ENCODE measurements at regions not wholly inside any gene's neighbourhood (a gene's known extent, or its start where the extent isn't known, plus 50 kb on each side); places are given as distances from the start of the nearest gene placed in this dataset.

DNA sequence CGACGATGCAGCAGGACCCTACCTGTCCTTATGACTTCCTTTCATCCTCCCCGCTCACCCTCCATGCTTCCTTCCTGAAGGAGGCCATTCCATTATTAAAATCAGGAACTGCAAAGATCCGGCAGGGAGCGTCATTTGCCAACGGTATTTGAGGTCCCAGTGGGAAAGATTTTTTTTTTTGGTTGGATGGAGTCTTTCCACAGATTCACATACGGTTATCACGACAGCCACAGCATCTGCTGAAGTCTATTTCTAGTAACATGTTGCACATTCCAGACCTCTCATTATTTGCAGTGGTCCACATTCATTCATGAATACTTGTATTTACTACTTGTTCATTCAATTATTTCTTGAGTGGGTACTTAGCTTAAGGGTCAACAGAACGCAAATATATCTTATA lies 94.7 kb upstream of the LYZL2 start:
- no peak for DNase-seq (ENCODE audit: low spot score)
- Histone ChIP-seq H3K27me3 (no peaks in the 10 kb centered on the region), H3K27ac (no peak overlapping the region), H3K4me3 (no peak overlapping the region), H3K36me3 (no peaks in the 10 kb centered on the region), H3K4me1 (no peaks in the 10 kb centered on the region), H3K9me3 (no peaks in the 10 kb centered on the region)
- no peak for TF ChIP-seq CTCF (IDR thresholded peaks at IDR 0.05)

DNA sequence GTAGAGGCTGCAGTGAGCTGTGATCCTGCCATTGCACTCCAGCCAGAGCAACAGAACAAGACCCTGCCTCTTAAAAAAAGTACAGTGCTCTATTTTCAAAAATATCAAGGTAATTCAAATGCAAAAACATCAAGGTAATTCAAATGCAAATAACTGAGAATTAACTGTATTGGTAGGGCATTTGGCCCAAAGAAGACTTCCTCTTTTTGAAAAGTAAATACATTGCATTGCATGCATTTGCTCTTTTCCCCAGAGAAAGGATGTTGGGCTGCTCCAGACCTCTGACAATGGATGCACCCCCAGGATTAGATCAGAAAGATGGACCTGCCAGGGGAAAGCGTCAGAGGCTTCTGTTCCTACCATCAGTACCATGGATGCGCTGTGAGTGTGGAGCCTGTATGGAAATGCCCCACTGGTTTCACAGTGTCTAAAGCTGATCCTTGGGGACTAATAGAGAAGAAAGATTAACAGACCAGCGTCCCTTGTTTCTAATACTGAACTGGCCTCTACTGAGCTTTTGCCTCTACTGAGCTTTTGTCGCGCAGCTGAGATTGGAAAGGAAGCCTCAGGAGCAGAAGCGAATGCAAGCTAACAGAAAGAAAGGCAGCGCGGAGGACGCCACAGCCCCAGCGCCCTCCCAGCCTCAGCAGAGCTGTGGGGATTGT lies 93.5 kb upstream of the LYZL2 start:
- H3K9me3 ChIP-seq = no peaks in the 10 kb centered on the region
- no peak for TF ChIP-seq CTCF (IDR thresholded peaks at IDR 0.05)

GRCh38 chr10:30719832-30720231 lies 90.3 kb upstream of the LYZL2 start:
- Histone ChIP-seq H3K4me1 (no peaks in the 10 kb centered on the region), H3K4me3 (no peak overlapping the region), H3K36me3 (no peaks in the 10 kb centered on the region), H3K27ac (no peak overlapping the region), H3K27me3 (no peaks in the 10 kb centered on the region), H3K9me3 (no peaks in the 10 kb centered on the region)
- TF ChIP-seq CTCF (IDR thresholded peaks at IDR 0.05) = no peak
- DNase-seq (ENCODE audit: low spot score) = no peak

More for the DNA sequence above, 93.5 kb upstream of the LYZL2 start:
- no peak overlapping the region for H3K4me3 ChIP-seq
- no peaks in the 10 kb centered on the region for H3K4me1 ChIP-seq
- H3K36me3 ChIP-seq = no peaks in the 10 kb centered on the region
- H3K27me3 ChIP-seq = no peaks in the 10 kb centered on the region
- DNase-seq (ENCODE audit: low spot score) = no peak
- no peak overlapping the region for H3K27ac ChIP-seq

GRCh38 chr10:30709700-30710358 lies 80.3 kb upstream of the LYZL2 start:
- no peak for DNase-seq (ENCODE audit: low spot score)
- H3K27me3 ChIP-seq = no peaks in the 10 kb centered on the region
- no peak overlapping the region for H3K27ac ChIP-seq
- no peak for TF ChIP-seq CTCF (IDR thresholded peaks at IDR 0.05)
- H3K36me3 ChIP-seq = no peaks in the 10 kb centered on the region
- no peak overlapping the region for H3K4me3 ChIP-seq
- H3K4me1 ChIP-seq = no peaks in the 10 kb centered on the region
- peaks cover 0 to 6% of the 10 kb centered on the region in 2 donors for H3K9me3 ChIP-seq

DNA sequence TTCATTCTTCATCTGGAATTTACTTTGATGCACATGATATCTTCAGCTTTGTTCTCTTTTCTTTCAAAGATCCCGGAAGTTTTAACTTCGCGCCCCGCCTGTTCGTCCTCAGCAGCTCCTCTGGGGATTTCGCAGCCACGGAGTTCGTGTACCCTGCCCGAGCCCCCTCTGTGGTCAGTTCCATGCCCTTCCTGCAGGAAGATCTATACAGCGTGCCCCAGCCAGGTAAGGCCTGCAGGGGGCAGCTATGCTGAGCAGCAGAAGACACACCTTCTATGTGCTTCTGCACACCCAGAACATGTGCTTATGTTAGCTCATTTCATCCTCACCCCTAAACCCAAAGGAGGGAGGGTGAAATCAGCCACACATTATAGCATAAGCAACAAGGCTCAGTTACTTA lies 79.7 kb upstream of the LYZL2 start:
- H3K9me3 ChIP-seq = peaks cover 0 to 6% of the 10 kb centered on the region in 2 donors
- no peak for TF ChIP-seq CTCF (IDR thresholded peaks at IDR 0.05)
- H3K27ac ChIP-seq = no peak overlapping the region

More for the DNA sequence above, 79.7 kb upstream of the LYZL2 start:
- Histone ChIP-seq H3K27me3 (no peaks in the 10 kb centered on the region), H3K36me3 (no peaks in the 10 kb centered on the region), H3K4me1 (no peaks in the 10 kb centered on the region), H3K4me3 (no peak overlapping the region)
- no peak for DNase-seq (ENCODE audit: low spot score)

Measured in right atrium auricular region (tissue), 2 donors.